ENCODE measurements at regions not wholly inside any gene's neighbourhood (a gene's known extent, or its start where the extent isn't known, plus 50 kb on each side); places are given as distances from the start of the nearest gene placed in this dataset.

DNA sequence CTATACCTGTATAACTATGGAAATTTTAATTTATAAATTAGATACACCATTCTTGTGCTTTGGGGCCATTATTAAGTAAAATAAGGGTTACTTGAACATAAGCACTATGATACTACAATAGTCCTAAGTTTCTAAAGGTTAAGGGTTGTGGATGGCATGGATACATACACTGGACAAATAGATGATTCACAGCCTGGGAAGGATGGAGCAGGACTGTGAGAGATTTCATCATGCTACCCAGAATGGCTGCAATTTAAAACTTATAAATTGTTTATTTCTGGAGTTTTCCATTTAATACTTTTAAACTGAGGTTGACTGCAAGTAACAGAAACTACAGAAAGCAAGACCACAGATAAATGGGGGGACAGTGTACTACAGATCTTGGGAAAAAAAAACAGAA, 295.8 kb upstream of the ZNF804A start:
- TF ChIP-seq POLR2A (IDR thresholded peaks at IDR 0.05) (no peak), CTCF (IDR thresholded peaks at IDR 0.05) (no peak)

Data from suprapubic skin (tissue), 3 donors.